Endothelial cell of umbilical vein (primary cell): ENCODE measurements at regions not wholly inside any gene's neighbourhood (a gene's known extent, or its start where the extent isn't known, plus 50 kb on each side); places are given as distances from the start of the nearest gene placed in this dataset.

Experiments used
- CTCF ChIP-seq, 2 donors: IDR thresholded peaks; 1 replicate in 1 of 2; 2 replicates in 1 of 2; pipeline ENCODE4 v1.5.1; 2011; ENCODE audit warnings: low read length in 2 of 2, mild to moderate bottlenecking in 2 of 2, moderate library complexity in 2 of 2, control low read depth in 1 of 2, inconsistent platforms in 1 of 2, low read depth in 1 of 2; ENCODE audit not compliant: insufficient read depth in 1 of 2; ENCODE audit errors: extremely low read depth in 1 of 2
- EZH2 ChIP-seq: IDR thresholded peaks from 2 replicates; pipeline ENCODE4 v1.6.1; 2012; ENCODE audit warnings: borderline replicate concordance, low read depth, mild to moderate bottlenecking, moderate library complexity, low read length, inconsistent platforms; ENCODE audit not compliant: severe bottlenecking
- JUN ChIP-seq: IDR thresholded peaks from 2 replicates; pipeline ENCODE4 v1.6.1; 2011; ENCODE audit warnings: borderline replicate concordance, low read depth; ENCODE audit not compliant: insufficient read length, insufficient read depth
- POLR2A ChIP-seq: IDR thresholded peaks from 2 replicates; pipeline ENCODE4 v1.6.1; 2012; ENCODE audit warnings: low read depth, mild to moderate bottlenecking, control low read depth, low read length

DNA sequence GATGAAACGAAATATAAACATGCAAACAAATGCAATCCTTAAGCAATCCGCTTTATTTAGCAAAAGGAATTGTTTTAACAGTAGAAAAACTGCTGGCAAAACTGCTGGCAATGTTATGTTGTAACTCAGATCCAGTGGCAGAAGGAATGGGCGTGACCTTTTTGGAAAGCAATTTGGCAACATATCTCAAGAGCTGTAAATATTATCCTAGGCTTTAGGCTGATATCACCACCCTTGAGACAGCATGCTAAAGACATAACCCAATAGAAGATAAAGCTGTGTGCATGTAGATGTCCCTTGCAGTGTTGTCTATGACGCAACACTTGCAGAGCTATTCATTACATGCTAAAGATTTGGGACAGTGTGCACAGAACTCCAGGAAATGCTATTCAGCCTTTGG is 138.5 kb downstream of the DICER1 start:
- no peak for TF ChIP-seq POLR2A
- TF ChIP-seq EZH2, result no peak
- no peak for TF ChIP-seq CTCF (IDR thresholded peaks at IDR 0.05; ENCODE audit: extremely low read depth in 1 of 2, insufficient read depth in 1 of 2, low read depth in 1 of 2, low read length in 2 of 2)
- no peak for TF ChIP-seq JUN
